ENCODE measurements at regions not wholly inside any gene's neighbourhood (a gene's known extent, or its start where the extent isn't known, plus 50 kb on each side); places are given as distances from the start of the nearest gene placed in this dataset.

DNA sequence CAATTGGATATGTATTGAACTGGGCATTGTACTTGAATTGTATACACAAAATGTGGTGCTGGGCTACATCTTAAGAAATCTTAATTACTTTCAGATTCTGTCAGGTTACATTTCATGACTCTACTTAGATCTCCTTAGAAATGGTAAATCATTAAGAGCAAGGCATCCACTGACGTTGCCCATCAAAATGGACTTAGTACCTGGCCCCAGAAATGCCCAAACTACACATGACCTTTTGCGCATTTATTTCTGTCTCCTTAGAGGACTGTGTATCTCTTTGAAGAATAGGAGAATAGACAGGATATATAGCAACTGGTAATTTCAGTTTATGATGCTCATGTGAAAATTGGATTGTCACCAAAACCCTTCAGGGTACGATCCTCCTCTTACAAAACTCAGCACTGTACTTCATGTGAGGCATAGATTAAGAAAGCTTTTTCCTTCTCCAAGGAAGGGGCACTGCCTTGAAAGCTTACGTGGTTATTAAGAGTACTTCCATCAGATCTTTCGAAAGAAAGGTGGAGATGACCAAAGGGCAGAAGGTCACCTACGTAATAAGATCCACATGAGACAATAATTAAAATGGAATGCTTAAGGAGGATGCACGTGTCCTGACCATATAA, 61.4 kb upstream of the BMP2 start:
- H3K4me1 ChIP-seq (ENCODE audit: insufficient read depth, low read length): no peaks in the 10 kb centered on the region
- no peaks in the 10 kb centered on the region for H3K79me1 ChIP-seq (ENCODE audit: insufficient read depth, low read depth, low read length, poor library complexity, severe bottlenecking)
- H3K56ac ChIP-seq (ENCODE audit: insufficient read length, low read depth, low read length): no peak overlapping the region
- no peak overlapping the region for H3K27ac ChIP-seq (ENCODE audit: insufficient read length, low read depth, low read length)
- no peaks in the 10 kb centered on the region for H3K79me2 ChIP-seq (ENCODE audit: insufficient read depth, low read length)
- H4K5ac ChIP-seq (ENCODE audit: insufficient read length, low read depth, low read length): no peak overlapping the region
- H3K9ac ChIP-seq (ENCODE audit: extremely low read depth, insufficient read length, low read length): no peak overlapping the region
- H2BK12ac ChIP-seq (ENCODE audit: insufficient read length, low read depth, low read length): no peak overlapping the region
- no peak overlapping the region for H3K4ac ChIP-seq (ENCODE audit: low read depth, low read length)
- H3K36me3 Mint-ChIP-seq (ENCODE audit: insufficient read depth in 1 of 3, low read depth in 3 of 3): no peaks in the 10 kb centered on the region
- TF ChIP-seq, protein P1, sequence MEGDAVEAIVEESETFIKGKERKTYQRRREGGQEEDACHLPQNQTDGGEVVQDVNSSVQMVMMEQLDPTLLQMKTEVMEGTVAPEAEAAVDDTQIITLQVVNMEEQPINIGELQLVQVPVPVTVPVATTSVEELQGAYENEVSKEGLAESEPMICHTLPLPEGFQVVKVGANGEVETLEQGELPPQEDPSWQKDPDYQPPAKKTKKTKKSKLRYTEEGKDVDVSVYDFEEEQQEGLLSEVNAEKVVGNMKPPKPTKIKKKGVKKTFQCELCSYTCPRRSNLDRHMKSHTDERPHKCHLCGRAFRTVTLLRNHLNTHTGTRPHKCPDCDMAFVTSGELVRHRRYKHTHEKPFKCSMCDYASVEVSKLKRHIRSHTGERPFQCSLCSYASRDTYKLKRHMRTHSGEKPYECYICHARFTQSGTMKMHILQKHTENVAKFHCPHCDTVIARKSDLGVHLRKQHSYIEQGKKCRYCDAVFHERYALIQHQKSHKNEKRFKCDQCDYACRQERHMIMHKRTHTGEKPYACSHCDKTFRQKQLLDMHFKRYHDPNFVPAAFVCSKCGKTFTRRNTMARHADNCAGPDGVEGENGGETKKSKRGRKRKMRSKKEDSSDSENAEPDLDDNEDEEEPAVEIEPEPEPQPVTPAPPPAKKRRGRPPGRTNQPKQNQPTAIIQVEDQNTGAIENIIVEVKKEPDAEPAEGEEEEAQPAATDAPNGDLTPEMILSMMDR (conservative IDR thresholded peaks at IDR 0.05): no peak
- H2BK15ac ChIP-seq (ENCODE audit: low read depth, low read length): no peak overlapping the region
- no peak overlapping the region for H3K27ac Mint-ChIP-seq
- H3T11ph ChIP-seq (ENCODE audit: low read length): no peak overlapping the region
- no peak overlapping the region for H2AK5ac ChIP-seq (ENCODE audit: insufficient read length, low read length)
- H3K9me3 Mint-ChIP-seq: no peaks in the 10 kb centered on the region
- no peak overlapping the region for H2AFZ ChIP-seq (ENCODE audit: low read length)
- H4K20me1 ChIP-seq (ENCODE audit: control insufficient read depth, insufficient read depth, insufficient read length): no peaks in the 10 kb centered on the region
- no peak overlapping the region for H3K23ac ChIP-seq (ENCODE audit: insufficient read length, low read depth, low read length)
- H3K4me2 ChIP-seq (ENCODE audit: insufficient read depth, insufficient read length, low read length): no peak overlapping the region
- no peak overlapping the region for H2BK5ac ChIP-seq (ENCODE audit: insufficient read length, low read length)
- no peak overlapping the region for H4K91ac ChIP-seq (ENCODE audit: insufficient read length, low read depth, low read length)
- no peak overlapping the region for H2BK20ac ChIP-seq (ENCODE audit: low read depth, low read length, poor library complexity, severe bottlenecking)
- no peaks in the 10 kb centered on the region for H3K27me3 Mint-ChIP-seq (ENCODE audit: low read depth)
- H3K23me2 ChIP-seq (ENCODE audit: insufficient read length, low read depth, low read length, poor library complexity, severe bottlenecking): no peaks in the 10 kb centered on the region
- DNase-seq: no peak
- no peak overlapping the region for H2BK120ac ChIP-seq (ENCODE audit: low read depth, low read length, poor library complexity, severe bottlenecking)
- no CpG with 5 or more reads among the region's 7 CpGs for WGBS (ENCODE audit: extremely low coverage, insufficient read length, low lambda C conversion rate)
- no peak overlapping the region for H3K14ac ChIP-seq (ENCODE audit: insufficient read depth, low read length)
- H3K4me3 Mint-ChIP-seq: no peak overlapping the region
- H3K9me3 ChIP-seq (ENCODE audit: control insufficient read depth, low read depth, low read length): no peaks in the 10 kb centered on the region
- H4K8ac ChIP-seq (replicated peaks; ENCODE audit: insufficient read length, low read depth, low read length): no peak overlapping the region
- H3K18ac ChIP-seq (ENCODE audit: insufficient read length, low read depth, low read length): no peak overlapping the region
- H3K4me1 Mint-ChIP-seq: peaks cover 9 to 10% of the 10 kb centered on the region in 2 experiments
- H3K27me3 ChIP-seq (ENCODE audit: insufficient read depth, low read length): no peaks in the 10 kb centered on the region

Data from H9 (cell line).